SK-N-SH (cell line): ENCODE measurements at regions not wholly inside any gene's neighbourhood (a gene's known extent, or its start where the extent isn't known, plus 50 kb on each side); places are given as distances from the start of the nearest gene placed in this dataset.

Experiments
- CTCF ChIA-PET: fragments of 300-600, 350-600 bp; formaldehyde crosslinking; extraction: SDS; loops from one replicate; lab custom pipeline; 2021; lab: Yijun Ruan, JAX
- POLR2A ChIA-PET: fragments of 350-600 bp; sonication (Branson Sonifier 250); formaldehyde crosslinking; extraction: SDS; loops from one replicate; lab custom pipeline; 2020; ENCODE audit warnings: antibody characterized with exemption, inconsistent platforms; lab: Yijun Ruan, JAX
- DNase-seq: peaks from one replicate; pipeline ENCODE4 v3.0.0; 2012
- H2AFZ ChIP-seq: fragments of 200-600 bp; sonication (generic); 2 replicates; pipeline ENCODE4 v1.8.1; 2016; ENCODE audit warnings: antibody characterized with exemption, mild to moderate bottlenecking, low read depth
- H3F3A ChIP-seq: fragments of 200-600 bp; sonication (generic); replicated peaks from 2 replicates; pipeline ENCODE3; 2016; ENCODE audit warnings: antibody characterized with exemption, mild to moderate bottlenecking; ENCODE audit not compliant: insufficient read depth
- H3K27ac ChIP-seq, 2 experiments: fragments of 200-500 bp in 1 of 2; fragments of 200-600 bp in 1 of 2; sonication (Bioruptor generic) in 1 of 2; sonication (generic), shearing (Covaris generic) in 1 of 2; 2 replicates each; pipeline versions ENCODE4 v1.5.1 to v1.6.1; 2014 to 2016; ENCODE audit warnings: low read depth in 2 of 2, inconsistent platforms in 1 of 2, low read length in 1 of 2, mild to moderate bottlenecking in 1 of 2, mixed read lengths in 1 of 2
- H3K27me3 ChIP-seq: fragments of 200-600 bp; sonication (generic), shearing (Covaris generic); 2 replicates; pipeline ENCODE4 v1.6.1; 2016; ENCODE audit warnings: mixed run types; ENCODE audit not compliant: insufficient read depth
- H3K36me3 ChIP-seq, 2 experiments: fragments of 200-500 bp in 1 of 2; fragments of 200-600 bp in 1 of 2; sonication (Bioruptor generic) in 1 of 2; sonication (generic) in 1 of 2; replicated peaks in 1 of 2; 2 replicates each; pipeline versions ENCODE3 to v1.5.1; 2014 to 2016; ENCODE audit warnings: low read length in 1 of 2, mild to moderate bottlenecking in 1 of 2; ENCODE audit not compliant: insufficient read depth in 2 of 2, control insufficient read depth in 1 of 2
- H3K4me1 ChIP-seq, 2 experiments: fragments of 200-500 bp in 1 of 2; fragments of 200-600 bp in 1 of 2; sonication (Bioruptor generic) in 1 of 2; sonication (generic), shearing (Covaris generic) in 1 of 2; 2 replicates each; pipeline versions ENCODE4 v1.5.1 to v1.6.1; 2014 to 2016; ENCODE audit warnings: low read depth in 1 of 2, low read length in 1 of 2, mixed run types in 1 of 2; ENCODE audit not compliant: insufficient read depth in 2 of 2, control insufficient read depth in 1 of 2
- H3K4me2 ChIP-seq: fragments of 200-600 bp; sonication (generic), shearing (Covaris generic); 2 replicates; pipeline ENCODE4 v1.6.1; 2017; ENCODE audit warnings: mixed run types
- H3K4me3 ChIP-seq, 2 experiments: fragments of 200-500 bp in 1 of 2; fragments of 200-600 bp in 1 of 2; sonication (Bioruptor generic) in 1 of 2; sonication (generic), shearing (Covaris generic) in 1 of 2; 2 replicates each; pipeline versions ENCODE4 v1.5.1 to v1.8.1; 2014 to 2016; ENCODE audit warnings: low read depth in 2 of 2, inconsistent platforms in 1 of 2, low read length in 1 of 2, mild to moderate bottlenecking in 1 of 2, mixed read lengths in 1 of 2, moderate library complexity in 1 of 2
- H3K79me2 ChIP-seq: fragments of 200-600 bp; sonication (generic); 2 replicates; pipeline ENCODE4 v1.8.1; 2017; ENCODE audit warnings: mild to moderate bottlenecking; ENCODE audit not compliant: insufficient read depth
- H3K9ac ChIP-seq: fragments of 200-600 bp; sonication (generic); 2 replicates; pipeline ENCODE4 v1.6.1; 2017; ENCODE audit warnings: mixed run types
- H3K9me2 ChIP-seq: fragments of 200-600 bp; sonication (generic); 2 replicates; pipeline ENCODE4 v1.6.1; 2017; ENCODE audit warnings: mixed run types
- H3K9me3 ChIP-seq: fragments of 200-600 bp; sonication (generic); 2 replicates; pipeline ENCODE4 v1.6.1; 2017; ENCODE audit warnings: mixed run types, mild to moderate bottlenecking, moderate library complexity
- H4K20me1 ChIP-seq: fragments of 200-600 bp; sonication (generic); 2 replicates; pipeline ENCODE4 v1.6.1; 2017; ENCODE audit warnings: mild to moderate bottlenecking, mixed run types; ENCODE audit not compliant: insufficient read depth
- CHD2 ChIP-seq: fragments of 150-350 bp; IDR thresholded peaks from 2 replicates; pipeline ENCODE4 v1.6.1; 2018; ENCODE audit warnings: low read length; ENCODE audit not compliant: partially characterized antibody
- CTCF ChIP-seq: fragments of 200-600 bp; sonication (generic); IDR thresholded peaks from 2 replicates; pipeline ENCODE4 v1.6.1; 2017; ENCODE audit warnings: antibody characterized with exemption, mild to moderate bottlenecking, moderate library complexity
- ELF1 ChIP-seq: IDR thresholded peaks from 2 replicates; pipeline ENCODE4 v1.4.0; 2012
- EP300 ChIP-seq, 2 experiments: IDR thresholded peaks; 2 replicates each; pipeline versions ENCODE4 v1.4.0 to v1.6.1; 2012; ENCODE audit warnings: borderline replicate concordance in 1 of 2, low read depth in 1 of 2, low read length in 1 of 2
- FOSL2 ChIP-seq: IDR thresholded peaks from 2 replicates; pipeline ENCODE4 v1.4.0; 2012; ENCODE audit warnings: low read depth, mild to moderate bottlenecking, moderate library complexity, borderline replicate concordance
- FOXM1 ChIP-seq: IDR thresholded peaks from 2 replicates; pipeline ENCODE4 v1.4.0; 2012; ENCODE audit warnings: low read depth, mild to moderate bottlenecking
- GABPA ChIP-seq: IDR thresholded peaks from 2 replicates; pipeline ENCODE4 v1.4.0; 2012; ENCODE audit warnings: low read depth, mild to moderate bottlenecking
- IRF3 ChIP-seq: fragments of 150-350 bp; IDR thresholded peaks from 2 replicates; pipeline ENCODE4 v1.6.1; 2016; ENCODE audit warnings: mild to moderate bottlenecking, low read depth, low read length
- JUND ChIP-seq: IDR thresholded peaks from 2 replicates; pipeline ENCODE4 v1.4.0; 2012
- MAX ChIP-seq: IDR thresholded peaks from 2 replicates; pipeline ENCODE4 v1.4.0; 2012; ENCODE audit warnings: low read depth
- MXI1 ChIP-seq: IDR thresholded peaks from 2 replicates; pipeline ENCODE4 v1.6.1; 2012; ENCODE audit warnings: mild to moderate bottlenecking, low read depth, low read length, improper control_type of control experiment
- NRF1 ChIP-seq: IDR thresholded peaks from 2 replicates; pipeline ENCODE4 v1.6.1; 2012; ENCODE audit warnings: low read depth, mild to moderate bottlenecking, low read length
- PBX3 ChIP-seq: IDR thresholded peaks from 2 replicates; pipeline ENCODE4; 2012
- POLR2AphosphoS5 ChIP-seq: IDR thresholded peaks from 2 replicates; pipeline ENCODE4 v1.6.1; 2012; ENCODE audit warnings: low read depth, low read length
- SMC3 ChIP-seq: IDR thresholded peaks from 2 replicates; pipeline ENCODE4 v1.6.1; 2012; ENCODE audit warnings: low read depth, low read length, improper control_type of control experiment
- TCF12 ChIP-seq: IDR thresholded peaks from 2 replicates; pipeline ENCODE4 v1.4.0; 2012
- USF1 ChIP-seq: IDR thresholded peaks from 2 replicates; pipeline ENCODE4 v1.4.0; 2012; ENCODE audit warnings: low read depth, borderline replicate concordance
- USF2 ChIP-seq: fragments of 150-350 bp; IDR thresholded peaks from 2 replicates; pipeline ENCODE4 v1.6.1; 2017; ENCODE audit warnings: antibody characterized with exemption, low read length, low read depth, borderline replicate concordance
- YY1 ChIP-seq: IDR thresholded peaks from 2 replicates; pipeline ENCODE4 v1.4.0; 2012; ENCODE audit warnings: low read depth, mild to moderate bottlenecking
- ZBTB33 ChIP-seq: IDR thresholded peaks from 2 replicates; pipeline ENCODE4 v1.4.0; 2012; ENCODE audit warnings: low read depth, borderline replicate concordance
- WGBS: methylation state at CpG from one replicate; pipeline ENCODE4 v1.1.6; 2017; ENCODE audit warnings: low lambda C conversion rate; 5-methylcytosine and 5-hydroxymethylcytosine counted together

- Histone ChIP-seq H3K4me2 (no peak overlapping the region), H2AFZ (no peak overlapping the region), H3K79me2 (no peaks in the 10 kb centered on the region), H3K27ac (no peak overlapping the region), H3K4me1 (no peaks in the 10 kb centered on the region), H4K20me1 (no peaks in the 10 kb centered on the region), H3F3A (no peaks in the 10 kb centered on the region), H3K27me3 (no peaks in the 10 kb centered on the region), H3K36me3 (no peaks in the 10 kb centered on the region), H3K9me3 (no peaks in the 10 kb centered on the region; the same call in 1 of the 2 replicates), H3K9me2 (no peaks in the 10 kb centered on the region), H3K4me3 (no peak overlapping the region), H3K9ac (no peak overlapping the region)
- CTCF ChIA-PET, result interaction anchor here (0.8 kb wide), 1 partner anchor 175 kb away, joined by 3 read pairs; no protein-coding TSS in a partner anchor
- DNase-seq, result no peak
- POLR2A ChIA-PET, result no interaction called here
- WGBS, result 59% methylated on average over 11 of the region's 13 CpGs
- TF ChIP-seq ELF1, result no peak
- TF ChIP-seq USF2, result no peak
- TF ChIP-seq YY1, result no peak
- TF ChIP-seq MXI1, result no peak
- TF ChIP-seq IRF3, result no peak
- TF ChIP-seq EP300 (IDR thresholded peaks at IDR 0.05; ENCODE audit: borderline replicate concordance in 1 of 2, low read depth in 1 of 2, low read length in 1 of 2), result no peak
- no peak for TF ChIP-seq POLR2AphosphoS5
- TF ChIP-seq GABPA, result no peak
- TF ChIP-seq CHD2, result no peak
- TF ChIP-seq TCF12, result no peak
- no peak for TF ChIP-seq JUND
- no peak for TF ChIP-seq SMC3
- no peak for TF ChIP-seq NRF1
- no peak for TF ChIP-seq FOSL2
- TF ChIP-seq PBX3, result no peak
- no peak for TF ChIP-seq USF1
- no peak for TF ChIP-seq FOXM1
- TF ChIP-seq MAX, result no peak
- no peak for TF ChIP-seq ZBTB33
- no peak for TF ChIP-seq CTCF
These were observed 270.4 kb downstream of the MED10 start for GRCh38 chr5:6107675-6108539.
